Rectal smooth muscle tissue (tissue), 1 donor: ENCODE measurements at regions not wholly inside any gene's neighbourhood (a gene's known extent, or its start where the extent isn't known, plus 50 kb on each side); places are given as distances from the start of the nearest gene placed in this dataset.

ENCODE experiments used
- H3K27ac ChIP-seq: one replicate; pipeline ENCODE4 v1.7.0; 2013; ENCODE audit warnings: low read depth, low read length, inconsistent platforms
- H3K27me3 ChIP-seq: one replicate; pipeline ENCODE4 v1.7.0; 2013; ENCODE audit warnings: low read length; ENCODE audit not compliant: control insufficient read depth, insufficient read depth
- H3K36me3 ChIP-seq: one replicate; pipeline ENCODE4 v1.7.0; 2013; ENCODE audit warnings: low read length; ENCODE audit not compliant: control insufficient read depth, insufficient read depth
- H3K4me1 ChIP-seq: one replicate; pipeline ENCODE4 v1.7.0; 2013; ENCODE audit warnings: low read length; ENCODE audit not compliant: control insufficient read depth, insufficient read depth
- H3K4me3 ChIP-seq: one replicate; pipeline ENCODE4 v1.7.0; 2013; ENCODE audit warnings: low read length
- H3K9ac ChIP-seq: one replicate; pipeline ENCODE4 v1.7.0; 2013; ENCODE audit warnings: low read length

GRCh38 chr3:182052757-182053156, 341.0 kb downstream of the SOX2 start:
- Histone ChIP-seq H3K9ac (no peak overlapping the region), H3K27me3 (no peaks in the 10 kb centered on the region), H3K27ac (no peak overlapping the region), H3K36me3 (no peaks in the 10 kb centered on the region), H3K4me3 (no peak overlapping the region), H3K4me1 (no peaks in the 10 kb centered on the region)

- Histone ChIP-seq H3K9ac (no peak overlapping the region), H3K27me3 (no peaks in the 10 kb centered on the region), H3K4me1 (no peaks in the 10 kb centered on the region), H3K4me3 (no peak overlapping the region), H3K36me3 (no peaks in the 10 kb centered on the region), H3K27ac (no peak overlapping the region)
Observed at GRCh38 chr3:182058488-182058887, 346.8 kb downstream of the SOX2 start.

- Histone ChIP-seq H3K4me3 (no peak overlapping the region), H3K9ac (no peak overlapping the region), H3K4me1 (no peaks in the 10 kb centered on the region), H3K27ac (no peak overlapping the region), H3K27me3 (no peaks in the 10 kb centered on the region), H3K36me3 (no peaks in the 10 kb centered on the region)
Observed at GRCh38 chr3:182063742-182064141, 352.0 kb downstream of the SOX2 start.

- Histone ChIP-seq H3K27ac (no peak overlapping the region), H3K4me3 (no peak overlapping the region), H3K4me1 (no peaks in the 10 kb centered on the region), H3K9ac (no peak overlapping the region), H3K36me3 (no peaks in the 10 kb centered on the region), H3K27me3 (no peaks in the 10 kb centered on the region)
Observed at GRCh38 chr3:182067423-182067822, 355.7 kb downstream of the SOX2 start.

- Histone ChIP-seq H3K9ac (no peak overlapping the region), H3K4me1 (no peaks in the 10 kb centered on the region), H3K27me3 (no peaks in the 10 kb centered on the region), H3K4me3 (no peak overlapping the region), H3K27ac (no peak overlapping the region), H3K36me3 (no peaks in the 10 kb centered on the region)
Observed at GRCh38 chr3:182078316-182078715, 366.6 kb downstream of the SOX2 start.

- H3K9ac ChIP-seq: no peak overlapping the region
- H3K36me3 ChIP-seq: no peaks in the 10 kb centered on the region
- no peak overlapping the region for H3K4me3 ChIP-seq
- H3K27me3 ChIP-seq: no peaks in the 10 kb centered on the region
- no peaks in the 10 kb centered on the region for H3K4me1 ChIP-seq
- H3K27ac ChIP-seq: no peak overlapping the region
Observed at GRCh38 chr3:182078929-182079328, 367.2 kb downstream of the SOX2 start.

- Histone ChIP-seq H3K4me1 (no peaks in the 10 kb centered on the region), H3K9ac (no peak overlapping the region), H3K4me3 (no peak overlapping the region), H3K27me3 (no peaks in the 10 kb centered on the region), H3K27ac (no peak overlapping the region), H3K36me3 (no peaks in the 10 kb centered on the region)
Observed at GRCh38 chr3:182081096-182081495, 369.4 kb downstream of the SOX2 start.

- Histone ChIP-seq H3K36me3 (no peaks in the 10 kb centered on the region), H3K27ac (no peak overlapping the region), H3K4me1 (no peaks in the 10 kb centered on the region), H3K27me3 (no peaks in the 10 kb centered on the region), H3K9ac (no peak overlapping the region), H3K4me3 (no peak overlapping the region)
Observed at GRCh38 chr3:182083112-182083511, 371.4 kb downstream of the SOX2 start.

- no peak overlapping the region for H3K9ac ChIP-seq
Observed at GRCh38 chr3:182092662-182093262, 381.0 kb downstream of the SOX2 start.

GRCh38 chr3:182094321-182094720, 382.6 kb downstream of the SOX2 start:
- Histone ChIP-seq H3K27ac (no peak overlapping the region), H3K27me3 (no peaks in the 10 kb centered on the region), H3K4me1 (no peaks in the 10 kb centered on the region), H3K4me3 (no peak overlapping the region), H3K9ac (no peak overlapping the region), H3K36me3 (no peaks in the 10 kb centered on the region)

More at GRCh38 chr3:182092662-182093262, 381.0 kb downstream of the SOX2 start:
- H3K4me3 ChIP-seq: no peak overlapping the region
- H3K27ac ChIP-seq: no peak overlapping the region
- H3K36me3 ChIP-seq: no peaks in the 10 kb centered on the region
- H3K4me1 ChIP-seq: no peaks in the 10 kb centered on the region
- H3K27me3 ChIP-seq: no peaks in the 10 kb centered on the region

- Histone ChIP-seq H3K9ac (no peak overlapping the region), H3K27me3 (no peaks in the 10 kb centered on the region), H3K4me3 (no peak overlapping the region), H3K4me1 (no peaks in the 10 kb centered on the region), H3K36me3 (no peaks in the 10 kb centered on the region), H3K27ac (no peak overlapping the region)
Observed at GRCh38 chr3:182104881-182105280, 393.2 kb downstream of the SOX2 start.

- Histone ChIP-seq H3K36me3 (no peaks in the 10 kb centered on the region), H3K4me1 (no peaks in the 10 kb centered on the region), H3K9ac (no peak overlapping the region), H3K27me3 (no peaks in the 10 kb centered on the region), H3K4me3 (no peak overlapping the region), H3K27ac (no peak overlapping the region)
Observed at GRCh38 chr3:182105875-182106274, 394.1 kb downstream of the SOX2 start.

- H3K36me3 ChIP-seq: no peaks in the 10 kb centered on the region
- H3K27me3 ChIP-seq: no peaks in the 10 kb centered on the region
- no peak overlapping the region for H3K4me3 ChIP-seq
- no peak overlapping the region for H3K9ac ChIP-seq
- H3K27ac ChIP-seq: no peak overlapping the region
- H3K4me1 ChIP-seq: no peaks in the 10 kb centered on the region
Observed at GRCh38 chr3:182108371-182108770, 396.6 kb downstream of the SOX2 start.
